Tibial artery (tissue), 4 donors: ENCODE measurements at regions not wholly inside any gene's neighbourhood (a gene's known extent, or its start where the extent isn't known, plus 50 kb on each side); places are given as distances from the start of the nearest gene placed in this dataset.

Source experiments
- DNase-seq, 2 donors: peaks; one replicate each; pipeline ENCODE4 v3.0.0-alpha.2; 2019
- H3K27ac ChIP-seq, 2 donors: fragments of 200-600 bp; sonication (generic) in 1 of 2; 1 replicate in 1 of 2; 2 replicates in 1 of 2; pipeline ENCODE4 v1.5.1; 2018 to 2019; ENCODE audit warnings: mild to moderate bottlenecking in 1 of 2
- H3K27me3 ChIP-seq, 2 donors: fragments of 200-600 bp; sonication (generic) in 1 of 2; one replicate each; pipeline versions ENCODE4 v1.5.1 to v1.6.0; 2016 to 2019
- H3K36me3 ChIP-seq, 3 donors: fragments of 200-600 bp; sonication (generic) in 2 of 3; one replicate each; pipeline ENCODE4 v1.5.1; 2016 to 2019; ENCODE audit warnings: mild to moderate bottlenecking in 2 of 3
- H3K4me1 ChIP-seq, 4 donors: fragments of 200-600 bp; sonication (generic) in 2 of 4; 1 replicate in 3 of 4; 2 replicates in 1 of 4; pipeline ENCODE4 v1.5.1; 2016 to 2019
- H3K4me3 ChIP-seq, 2 donors: fragments of 200-600 bp; sonication (generic) in 1 of 2; 1 replicate in 1 of 2; 2 replicates in 1 of 2; pipeline ENCODE4 v1.5.1; 2018 to 2019; ENCODE audit warnings: mild to moderate bottlenecking in 2 of 2
- H3K9me3 ChIP-seq, 3 donors: fragments of 200-600 bp; sonication (generic) in 1 of 3; one replicate each; pipeline ENCODE4 v1.5.1; 2016 to 2019
- CTCF ChIP-seq, 2 experiments: fragments of 200-600 bp in 1 of 2; fragments of 450-650 bp in 1 of 2; IDR thresholded peaks; one replicate each; pipeline ENCODE4 v1.5.1; 2017 to 2019; ENCODE audit warnings: antibody characterized with exemption in 2 of 2, mild to moderate bottlenecking in 1 of 2, moderate library complexity in 1 of 2
- intact Hi-C: fragments of 100-400 bp; cut with DNase I; formaldehyde crosslinking; loops from one replicate; pipeline ENCODE4 v1.15.0; 2023; ENCODE audit warnings: low total_unique reads

- DNase-seq: no peak
- intact Hi-C loops: no loop called here
- no peak for TF ChIP-seq CTCF (IDR thresholded peaks at IDR 0.05)
- Histone ChIP-seq H3K9me3 (no peaks in the 10 kb centered on the region), H3K27me3 (no peaks in the 10 kb centered on the region), H3K27ac (no peak overlapping the region), H3K4me3 (no peak overlapping the region), H3K36me3 (no peaks in the 10 kb centered on the region), H3K4me1 (peaks cover 0 to 30% (median 17%) of the 10 kb centered on the region in 4 donors)
Observed at GRCh38 chr2:42880738-42881690, 88.6 kb upstream of the HAAO start.

DNA sequence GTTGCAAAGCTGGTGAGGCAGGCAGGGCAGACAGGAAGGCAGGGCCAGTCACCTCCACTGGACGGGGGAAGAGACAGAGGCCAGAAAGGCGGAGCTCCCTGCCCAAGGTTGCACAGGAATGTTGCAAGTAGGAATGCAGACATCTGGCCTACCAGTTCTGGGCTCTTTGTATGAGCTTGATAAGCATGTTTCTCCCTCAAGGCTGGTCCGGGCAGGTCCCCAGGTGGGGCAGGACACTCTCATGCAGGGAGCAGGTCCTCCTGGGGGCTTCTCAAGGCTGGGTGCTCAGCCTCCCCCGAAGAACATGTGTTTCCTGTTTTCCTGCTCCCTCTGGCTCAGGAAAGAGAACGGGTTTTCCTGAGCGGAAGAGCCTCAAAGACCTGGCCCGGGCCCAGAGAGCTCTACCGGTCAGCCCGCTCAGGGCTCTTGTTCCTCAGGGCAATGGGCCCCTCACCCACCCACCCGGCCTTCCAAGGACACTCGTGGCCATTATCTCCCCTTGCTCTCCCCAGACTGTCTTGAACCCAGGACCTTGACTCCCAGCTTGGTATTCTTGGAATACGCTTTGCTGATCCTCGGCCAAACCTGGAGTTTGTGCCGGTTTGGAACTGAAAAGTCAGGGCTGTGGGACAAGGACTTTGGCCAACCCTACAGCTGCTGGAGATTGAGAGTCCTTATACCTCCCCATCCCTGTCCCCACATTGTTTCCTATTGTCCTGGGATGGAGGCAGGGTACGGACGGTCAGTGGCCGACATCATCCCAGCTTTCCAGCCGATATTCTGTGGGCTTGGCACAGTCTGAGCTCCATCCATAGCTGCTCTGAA is 87.7 kb upstream of the HAAO start:
- no peak for DNase-seq
- H3K4me1 ChIP-seq: peaks cover 0 to 39% (median 26%) of the 10 kb centered on the region in 4 donors
- no peak for TF ChIP-seq CTCF (IDR thresholded peaks at IDR 0.05)
- H3K27me3 ChIP-seq: no peaks in the 10 kb centered on the region
- no peaks in the 10 kb centered on the region for H3K9me3 ChIP-seq
- H3K36me3 ChIP-seq: no peaks in the 10 kb centered on the region
- no peak overlapping the region for H3K27ac ChIP-seq
- intact Hi-C loops: no loop called here
- H3K4me3 ChIP-seq: no peak overlapping the region

- Histone ChIP-seq H3K4me1 (peaks cover 0 to 45% (median 33%) of the 10 kb centered on the region in 4 donors), H3K36me3 (no peaks in the 10 kb centered on the region), H3K27ac (no peak overlapping the region), H3K27me3 (no peaks in the 10 kb centered on the region), H3K4me3 (no peak overlapping the region), H3K9me3 (no peaks in the 10 kb centered on the region)
- intact Hi-C loops: no loop called here
- DNase-seq: no peak
- no peak for TF ChIP-seq CTCF (IDR thresholded peaks at IDR 0.05)
Observed at GRCh38 chr2:42879121-42879705, 86.8 kb upstream of the HAAO start.

DNA sequence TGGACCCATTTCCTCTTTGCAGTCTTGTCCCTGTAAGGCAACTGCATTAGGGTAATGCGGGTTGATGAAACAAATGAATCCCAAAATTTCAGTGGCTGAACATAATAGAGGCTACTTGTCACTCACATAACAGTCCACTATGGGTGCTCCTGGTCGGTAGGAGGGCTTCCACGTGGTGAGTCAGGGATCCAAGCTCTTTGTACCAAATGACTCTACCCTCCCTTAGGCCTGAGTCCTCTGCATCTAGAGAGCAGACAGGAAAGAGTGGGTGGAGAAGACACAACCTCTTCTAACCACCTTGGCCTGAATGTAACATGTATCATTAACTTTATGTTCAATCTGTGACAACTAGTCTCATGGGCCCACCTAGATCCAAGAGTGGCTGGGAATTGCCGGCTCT is 86.2 kb upstream of the HAAO start:
- DNase-seq: no peak
- intact Hi-C loops: no loop called here
- Histone ChIP-seq H3K4me3 (no peak overlapping the region), H3K36me3 (no peaks in the 10 kb centered on the region), H3K9me3 (no peaks in the 10 kb centered on the region), H3K4me1 (peaks cover 0 to 45% (median 33%) of the 10 kb centered on the region in 4 donors), H3K27ac (no peak overlapping the region), H3K27me3 (no peaks in the 10 kb centered on the region)
- no peak for TF ChIP-seq CTCF (IDR thresholded peaks at IDR 0.05)

DNA sequence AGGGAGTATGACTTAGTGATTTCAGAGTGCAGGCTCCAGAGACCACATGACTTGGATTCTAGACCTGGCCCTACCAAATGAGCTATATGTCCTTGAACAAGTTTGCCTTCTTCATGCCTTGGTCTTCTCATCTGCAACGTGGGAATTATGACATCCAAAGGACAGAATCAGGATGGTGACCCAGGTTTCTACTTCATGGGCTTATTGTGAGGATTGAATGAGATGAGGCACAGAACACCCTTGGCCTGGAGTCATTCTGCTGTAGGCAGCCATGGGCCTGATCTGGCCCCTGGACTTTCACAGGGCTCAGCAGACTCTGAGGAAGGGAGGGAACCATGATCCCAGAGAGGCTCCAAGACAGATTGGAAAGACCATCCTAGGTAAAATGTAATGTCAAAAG is 85.6 kb upstream of the HAAO start:
- no peak for TF ChIP-seq CTCF (IDR thresholded peaks at IDR 0.05)
- Histone ChIP-seq H3K4me3 (no peak overlapping the region), H3K4me1 (peaks cover 0 to 49% (median 34%) of the 10 kb centered on the region in 4 donors), H3K27ac (no peak overlapping the region), H3K36me3 (no peaks in the 10 kb centered on the region), H3K27me3 (no peaks in the 10 kb centered on the region), H3K9me3 (no peaks in the 10 kb centered on the region)
- intact Hi-C loops: no loop called here
- no peak for DNase-seq
